K562 (cell line): ENCODE measurements at regions not wholly inside any gene's neighbourhood (a gene's known extent, or its start where the extent isn't known, plus 50 kb on each side); places are given as distances from the start of the nearest gene placed in this dataset.

Experiments
- ADNP ChIP-seq: fragments of 200-800 bp; sonication (Bioruptor generic); IDR thresholded peaks from 2 replicates; pipeline ENCODE4 v1.6.1; 2016; ENCODE audit warnings: missing genetic modification characterization, missing compliant biosample characterization
- ARID2 ChIP-seq: fragments of 450-650 bp; IDR thresholded peaks from 2 replicates; pipeline ENCODE4 v1.6.1; 2017; ENCODE audit warnings: antibody characterized with exemption, mild to moderate bottlenecking
- BRD4 ChIP-seq: fragments of 200-600 bp; sonication (generic); IDR thresholded peaks from 2 replicates; pipeline ENCODE4 v1.6.1; 2017; ENCODE audit warnings: inconsistent platforms
- CHD2 ChIP-seq: IDR thresholded peaks from 2 replicates; pipeline ENCODE4 v1.6.1; 2011; ENCODE audit warnings: low read depth, low read length
- HDAC1 ChIP-seq, 2 experiments: fragments of 450-650 bp; IDR thresholded peaks; 2 replicates each; pipeline ENCODE4 v1.6.1; 2016 to 2017; ENCODE audit warnings: inconsistent platforms in 1 of 2, mild to moderate bottlenecking in 1 of 2, moderate library complexity in 1 of 2
- MCM7 ChIP-seq, 2 experiments: fragments of 450-650 bp; IDR thresholded peaks; 2 replicates each; pipeline ENCODE4 v1.6.1; 2016 to 2018
- MEF2A ChIP-seq: IDR thresholded peaks from 2 replicates; pipeline ENCODE4 v1.6.1; 2011; ENCODE audit warnings: low read depth, mild to moderate bottlenecking, low read length, moderate library complexity; ENCODE audit not compliant: control insufficient read depth
- NCOR1 ChIP-seq: fragments of 450-650 bp; IDR thresholded peaks from 2 replicates; pipeline ENCODE4 v1.6.1; 2016; ENCODE audit warnings: mild to moderate bottlenecking, moderate library complexity
- OTX1 ChIP-seq: fragments of 450-650 bp; formaldehyde crosslinking; IDR thresholded peaks from 2 replicates; pipeline ENCODE4 v1.4.0; 2022; ENCODE audit warnings: mild to moderate bottlenecking
- PREB ChIP-seq: sonication (generic); formaldehyde crosslinking; IDR thresholded peaks from 2 replicates; pipeline ENCODE4 v1.8.1; 2023; ENCODE audit warnings: mild to moderate bottlenecking, missing genetic modification reagents
- RFX1 ChIP-seq: fragments of 450-650 bp; IDR thresholded peaks from 2 replicates; pipeline ENCODE4 v1.6.1; 2016; ENCODE audit warnings: mild to moderate bottlenecking, moderate library complexity
- SOX6 ChIP-seq: fragments of 450-650 bp; IDR thresholded peaks from 2 replicates; pipeline ENCODE4 v1.6.1; 2014; ENCODE audit warnings: mild to moderate bottlenecking
- TAF1 ChIP-seq: IDR thresholded peaks from 2 replicates; pipeline ENCODE4 v1.6.1; 2011; ENCODE audit warnings: mild to moderate bottlenecking, low read length, moderate library complexity; ENCODE audit not compliant: insufficient read depth, control insufficient read depth, severe bottlenecking; ENCODE audit errors: extremely low read depth
- ZBTB49 ChIP-seq: sonication (generic); formaldehyde crosslinking; IDR thresholded peaks from 2 replicates; pipeline ENCODE4 v1.8.0; 2022; ENCODE audit warnings: missing genetic modification reagents, mild to moderate bottlenecking, borderline replicate concordance
- ZNF408 ChIP-seq: fragments of 250-450 bp; sonication (Bioruptor Pico); IDR thresholded peaks from 2 replicates; pipeline ENCODE4 v1.4.0; 2020; ENCODE audit warnings: low read depth, mild to moderate bottlenecking, moderate library complexity
- ZNF436 ChIP-seq: fragments of 250-450, 450-650 bp; sonication (Bioruptor Pico); formaldehyde crosslinking; IDR thresholded peaks from 2 replicates; pipeline ENCODE4 v1.7.0; 2020; ENCODE audit warnings: mild to moderate bottlenecking
- TF ChIP-seq, protein P1 (sequence below): fragments of 250-450 bp; sonication (Bioruptor Pico); IDR thresholded peaks from 2 replicates; pipeline ENCODE4 v1.5.0; 2021
- TF ChIP-seq, protein P2 (sequence below): fragments of 450-650 bp; formaldehyde crosslinking; IDR thresholded peaks from 2 replicates; pipeline ENCODE4 v1.4.0; 2020; ENCODE audit warnings: mild to moderate bottlenecking, moderate library complexity
- TF ChIP-seq, protein P3 (sequence below): fragments of 450-650 bp; formaldehyde crosslinking; IDR thresholded peaks from 2 replicates; pipeline ENCODE4 v1.4.0; 2022; ENCODE audit warnings: missing genetic modification characterization

GRCh38 chr20:36093025-36093803, 61.3 kb upstream of the EPB41L1 start (continued):
- TF ChIP-seq PREB (CRISPR knock-in tag) (no peak), ARID2 (peak; percentile 56; the same call in 1 of the 2 replicates), SOX6 (peak; percentile 41; the same call in 1 of the 2 replicates), OTX1 (CRISPR knock-in tag) (peak; percentile 68; the same call in 1 of the 2 replicates), BRD4 (no peak), MCM7 (IDR thresholded peaks at IDR 0.05) (no peak), MEF2A (no peak), CHD2 (no peak), ZNF436 (CRISPR knock-in tag) (no peak), NCOR1 (no peak), HDAC1 (IDR thresholded peaks at IDR 0.05) (peak in 1 of 2 experiments; percentile 77; a peak in 2 of 4 replicates), TAF1 (no peak), ZNF408 (CRISPR knock-in tag) (no peak), RFX1 (no peak), ADNP (tag) (no peak), ZBTB49 (CRISPR knock-in tag) (no peak)
- TF ChIP-seq, protein P1, sequence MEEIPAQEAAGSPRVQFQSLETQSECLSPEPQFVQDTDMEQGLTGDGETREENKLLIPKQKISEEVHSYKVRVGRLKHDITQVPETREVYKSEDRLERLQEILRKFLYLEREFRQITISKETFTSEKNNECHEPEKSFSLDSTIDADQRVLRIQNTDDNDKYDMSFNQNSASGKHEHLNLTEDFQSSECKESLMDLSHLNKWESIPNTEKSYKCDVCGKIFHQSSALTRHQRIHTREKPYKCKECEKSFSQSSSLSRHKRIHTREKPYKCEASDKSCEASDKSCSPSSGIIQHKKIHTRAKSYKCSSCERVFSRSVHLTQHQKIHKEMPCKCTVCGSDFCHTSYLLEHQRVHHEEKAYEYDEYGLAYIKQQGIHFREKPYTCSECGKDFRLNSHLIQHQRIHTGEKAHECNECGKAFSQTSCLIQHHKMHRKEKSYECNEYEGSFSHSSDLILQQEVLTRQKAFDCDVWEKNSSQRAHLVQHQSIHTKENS (CRISPR knock-in tag) = no peak
- TF ChIP-seq, protein P2, sequence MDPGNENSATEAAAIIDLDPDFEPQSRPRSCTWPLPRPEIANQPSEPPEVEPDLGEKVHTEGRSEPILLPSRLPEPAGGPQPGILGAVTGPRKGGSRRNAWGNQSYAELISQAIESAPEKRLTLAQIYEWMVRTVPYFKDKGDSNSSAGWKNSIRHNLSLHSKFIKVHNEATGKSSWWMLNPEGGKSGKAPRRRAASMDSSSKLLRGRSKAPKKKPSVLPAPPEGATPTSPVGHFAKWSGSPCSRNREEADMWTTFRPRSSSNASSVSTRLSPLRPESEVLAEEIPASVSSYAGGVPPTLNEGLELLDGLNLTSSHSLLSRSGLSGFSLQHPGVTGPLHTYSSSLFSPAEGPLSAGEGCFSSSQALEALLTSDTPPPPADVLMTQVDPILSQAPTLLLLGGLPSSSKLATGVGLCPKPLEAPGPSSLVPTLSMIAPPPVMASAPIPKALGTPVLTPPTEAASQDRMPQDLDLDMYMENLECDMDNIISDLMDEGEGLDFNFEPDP = 0 out of 2 replicates have a peak, but pooled peaks have one; percentile 8
- TF ChIP-seq, protein P3, sequence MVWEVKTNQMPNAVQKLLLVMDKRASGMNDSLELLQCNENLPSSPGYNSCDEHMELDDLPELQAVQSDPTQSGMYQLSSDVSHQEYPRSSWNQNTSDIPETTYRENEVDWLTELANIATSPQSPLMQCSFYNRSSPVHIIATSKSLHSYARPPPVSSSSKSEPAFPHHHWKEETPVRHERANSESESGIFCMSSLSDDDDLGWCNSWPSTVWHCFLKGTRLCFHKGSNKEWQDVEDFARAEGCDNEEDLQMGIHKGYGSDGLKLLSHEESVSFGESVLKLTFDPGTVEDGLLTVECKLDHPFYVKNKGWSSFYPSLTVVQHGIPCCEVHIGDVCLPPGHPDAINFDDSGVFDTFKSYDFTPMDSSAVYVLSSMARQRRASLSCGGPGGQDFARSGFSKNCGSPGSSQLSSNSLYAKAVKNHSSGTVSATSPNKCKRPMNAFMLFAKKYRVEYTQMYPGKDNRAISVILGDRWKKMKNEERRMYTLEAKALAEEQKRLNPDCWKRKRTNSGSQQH (CRISPR knock-in tag) = peak; percentile 86; the same call in 1 of the 2 replicates
